ENCODE measurements at regions not wholly inside any gene's neighbourhood (a gene's known extent, or its start where the extent isn't known, plus 50 kb on each side); places are given as distances from the start of the nearest gene placed in this dataset.
"Not testable (repeated sequence)": the region's sequence is repeated elsewhere in the genome, so short reads cannot be mapped to it uniquely, and the experiment has no call there.

- DNase-seq: no peak
These were observed 264.5 kb upstream of the MEX3C start for GRCh38 chr18:51461956-51462355.

GRCh38 chr18:51463483-51464136 lies 266.1 kb upstream of the MEX3C start:
- peak; percentile 56 for DNase-seq

- DNase-seq: no peak
These were observed 281.4 kb upstream of the MEX3C start for GRCh38 chr18:51478908-51479307.

GRCh38 chr18:51479736-51480135 lies 282.3 kb upstream of the MEX3C start:
- DNase-seq: no peak

- DNase-seq: no peak
These were observed 283.2 kb upstream of the MEX3C start for GRCh38 chr18:51480407-51481261.

- DNase-seq: no peak
These were observed 289.4 kb upstream of the MEX3C start for GRCh38 chr18:51486735-51487366.

GRCh38 chr18:51490417-51490816 lies 292.9 kb upstream of the MEX3C start:
- no peak for DNase-seq

- DNase-seq: no peak
These were observed 293.4 kb upstream of the MEX3C start for GRCh38 chr18:51490860-51491259.

GRCh38 chr18:51491678-51492372 lies 294.3 kb upstream of the MEX3C start:
- DNase-seq: no peak

- DNase-seq: no peak
These were observed 300.8 kb upstream of the MEX3C start for GRCh38 chr18:51498085-51498855.

- DNase-seq: no peak
These were observed 305.9 kb upstream of the MEX3C start for GRCh38 chr18:51503351-51503750.

GRCh38 chr18:51506811-51507210 lies 309.3 kb upstream of the MEX3C start:
- DNase-seq: no peak

GRCh38 chr18:51508410-51508809 lies 310.9 kb upstream of the MEX3C start:
- not testable (repeated sequence) for DNase-seq

GRCh38 chr18:51510020-51510419 lies 312.5 kb upstream of the MEX3C start:
- no peak for DNase-seq

- no peak for DNase-seq
These were observed 316.0 kb upstream of the MEX3C start for GRCh38 chr18:51513517-51513916.

- no peak for DNase-seq
These were observed 316.6 kb upstream of the MEX3C start for GRCh38 chr18:51514128-51514527.

GRCh38 chr18:51516478-51517038 lies 319.1 kb upstream of the MEX3C start:
- DNase-seq: no peak

- DNase-seq: no peak
These were observed 322.1 kb upstream of the MEX3C start for GRCh38 chr18:51519571-51519970.

- DNase-seq: no peak
These were observed 323.2 kb upstream of the MEX3C start for GRCh38 chr18:51520676-51521180.

- no peak for DNase-seq
These were observed 324.9 kb upstream of the MEX3C start for GRCh38 chr18:51522338-51522737.

- no peak for DNase-seq
These were observed 325.3 kb upstream of the MEX3C start for GRCh38 chr18:51522821-51523220.
